ENCODE measurements at regions not wholly inside any gene's neighbourhood (a gene's known extent, or its start where the extent isn't known, plus 50 kb on each side); places are given as distances from the start of the nearest gene placed in this dataset.

- H3K4me3 ChIP-seq = no peak overlapping the region
- H3K36me3 ChIP-seq = no peaks in the 10 kb centered on the region
- 44% methylated on average over 2 of the region's 2 CpGs for WGBS, 2 donors (ENCODE audit: low coverage in 1 of 2)
- H3K9me3 ChIP-seq = no peaks in the 10 kb centered on the region
- in situ Hi-C loops (cut with MboI; ENCODE audit: low pct_ligation_motif_present in 1 of 4, low pct_unique_long_range_greater_than_20kb in 1 of 4, low sequenced_read_pairs in 3 of 4) (no loop called here), intact Hi-C loops (cut with DNase I; ENCODE audit: low total_unique reads) (no loop called here)
- no peaks in the 10 kb centered on the region for H3K4me1 ChIP-seq
- no peak for TF ChIP-seq EP300 (IDR thresholded peaks at IDR 0.05; ENCODE audit: low read depth)
- no peak for TF ChIP-seq POLR2AphosphoS5 (IDR thresholded peaks at IDR 0.05)
- no peak for TF ChIP-seq POLR2A (IDR thresholded peaks at IDR 0.05)
- no peak for TF ChIP-seq CTCF (IDR thresholded peaks at IDR 0.05)
- H3K27ac ChIP-seq = no peak overlapping the region
- DNase-seq = no peak
- no peaks in the 10 kb centered on the region for H3K27me3 ChIP-seq
Measured at GRCh38 chr10:60606343-60607080, 171.8 kb upstream of the CDK1 start.

- DNase-seq = no peak
- in situ Hi-C loops (cut with MboI; ENCODE audit: low pct_ligation_motif_present in 1 of 4, low pct_unique_long_range_greater_than_20kb in 1 of 4, low sequenced_read_pairs in 3 of 4) (no loop called here), intact Hi-C loops (cut with DNase I; ENCODE audit: low total_unique reads) (no loop called here)
- no peak overlapping the region for H3K27ac ChIP-seq
- no peaks in the 10 kb centered on the region for H3K9me3 ChIP-seq
- H3K4me1 ChIP-seq = no peaks in the 10 kb centered on the region
- TF ChIP-seq POLR2A (IDR thresholded peaks at IDR 0.05) (no peak), EP300 (IDR thresholded peaks at IDR 0.05; ENCODE audit: low read depth) (no peak), CTCF (IDR thresholded peaks at IDR 0.05) (no peak), POLR2AphosphoS5 (IDR thresholded peaks at IDR 0.05) (no peak)
- no peak overlapping the region for H3K4me3 ChIP-seq
- no peaks in the 10 kb centered on the region for H3K36me3 ChIP-seq
- H3K27me3 ChIP-seq = no peaks in the 10 kb centered on the region
Measured at GRCh38 chr10:60605476-60605875, 172.8 kb upstream of the CDK1 start.

GRCh38 chr10:60604342-60604741 is 173.9 kb upstream of the CDK1 start:
- H3K27ac ChIP-seq = no peak overlapping the region
- in situ Hi-C loops (cut with MboI; ENCODE audit: low pct_ligation_motif_present in 1 of 4, low pct_unique_long_range_greater_than_20kb in 1 of 4, low sequenced_read_pairs in 3 of 4) (no loop called here), intact Hi-C loops (cut with DNase I; ENCODE audit: low total_unique reads) (no loop called here)
- no peaks in the 10 kb centered on the region for H3K27me3 ChIP-seq
- no peaks in the 10 kb centered on the region for H3K36me3 ChIP-seq
- 53 to 56% methylated on average over 1 of the region's 1 CpG for WGBS, 2 donors (ENCODE audit: low coverage in 1 of 2)
- no peaks in the 10 kb centered on the region for H3K9me3 ChIP-seq
- TF ChIP-seq CTCF (IDR thresholded peaks at IDR 0.05) = no peak
- TF ChIP-seq POLR2A (IDR thresholded peaks at IDR 0.05) = no peak
- TF ChIP-seq EP300 (IDR thresholded peaks at IDR 0.05; ENCODE audit: low read depth) = no peak
- TF ChIP-seq POLR2AphosphoS5 (IDR thresholded peaks at IDR 0.05) = no peak
- H3K4me3 ChIP-seq = no peak overlapping the region
- DNase-seq = no peak
- no peaks in the 10 kb centered on the region for H3K4me1 ChIP-seq

- WGBS, 2 donors (ENCODE audit: low coverage in 1 of 2) = 67 to 89% methylated on average over 1 of the region's 1 CpG
Measured at GRCh38 chr10:60597513-60597912, 180.8 kb upstream of the CDK1 start.

More at GRCh38 chr10:60597513-60597912, 180.8 kb upstream of the CDK1 start:
- Histone ChIP-seq H3K4me3 (no peak overlapping the region), H3K4me1 (no peaks in the 10 kb centered on the region), H3K27ac (no peak overlapping the region), H3K27me3 (no peaks in the 10 kb centered on the region), H3K36me3 (no peaks in the 10 kb centered on the region), H3K9me3 (no peaks in the 10 kb centered on the region)
- intact Hi-C loops (cut with DNase I; ENCODE audit: low total_unique reads) = no loop called here
- TF ChIP-seq POLR2A (IDR thresholded peaks at IDR 0.05) (no peak), CTCF (IDR thresholded peaks at IDR 0.05) (no peak)
- no peak for DNase-seq
- in situ Hi-C loops (cut with MboI; ENCODE audit: low pct_ligation_motif_present in 1 of 4, low pct_unique_long_range_greater_than_20kb in 1 of 4, low sequenced_read_pairs in 3 of 4) = no loop called here
